Neutrophil (primary cell): ENCODE measurements at regions not wholly inside any gene's neighbourhood (a gene's known extent, or its start where the extent isn't known, plus 50 kb on each side); places are given as distances from the start of the nearest gene placed in this dataset.

Source experiments
- H3K27ac ChIP-seq: fragments of 200-600 bp; sonication (generic); 2 replicates; pipeline ENCODE4 v1.5.1; 2016; ENCODE audit warnings: mild to moderate bottlenecking, moderate library complexity
- H3K27me3 ChIP-seq: fragments of 200-600 bp; sonication (generic); 2 replicates; pipeline ENCODE4 v1.6.0; 2016; ENCODE audit warnings: mild to moderate bottlenecking
- H3K36me3 ChIP-seq: fragments of 200-600 bp; sonication (generic); 2 replicates; pipeline ENCODE4 v1.5.1; 2017
- H3K4me1 ChIP-seq, 2 experiments: fragments of 200-600 bp in 1 of 2; sonication (generic) in 1 of 2; 1 replicate in 1 of 2; 2 replicates in 1 of 2; pipeline versions ENCODE4 v1.5.1 to v1.6.1; 2013 to 2016; ENCODE audit warnings: low read depth in 1 of 2, low read length in 1 of 2, mild to moderate bottlenecking in 1 of 2, moderate library complexity in 1 of 2; ENCODE audit not compliant: control insufficient read depth in 1 of 2, insufficient read depth in 1 of 2
- H3K4me3 ChIP-seq, 2 experiments: fragments of 200-600 bp in 1 of 2; sonication (generic) in 1 of 2; 1 replicate in 1 of 2; 2 replicates in 1 of 2; pipeline ENCODE4 v1.5.1; 2013 to 2016; ENCODE audit warnings: low read depth in 1 of 2, low read length in 1 of 2, mild to moderate bottlenecking in 1 of 2, moderate library complexity in 1 of 2
- H3K9me3 ChIP-seq: fragments of 200-600 bp; sonication (generic); 2 replicates; pipeline ENCODE4 v1.5.1; 2016
- TF ChIP-seq, protein P1 (sequence below): fragments of 200-600 bp; sonication (generic); IDR thresholded peaks from 2 replicates; pipeline ENCODE4 v1.5.1; 2016; ENCODE audit warnings: antibody characterized with exemption

- Histone ChIP-seq H3K4me1 (no peaks in the 10 kb centered on the region), H3K36me3 (no peaks in the 10 kb centered on the region), H3K27ac (no peak overlapping the region), H3K4me3 (no peak overlapping the region), H3K9me3 (no peaks in the 10 kb centered on the region), H3K27me3 (no peaks in the 10 kb centered on the region)
- TF ChIP-seq, protein P1, sequence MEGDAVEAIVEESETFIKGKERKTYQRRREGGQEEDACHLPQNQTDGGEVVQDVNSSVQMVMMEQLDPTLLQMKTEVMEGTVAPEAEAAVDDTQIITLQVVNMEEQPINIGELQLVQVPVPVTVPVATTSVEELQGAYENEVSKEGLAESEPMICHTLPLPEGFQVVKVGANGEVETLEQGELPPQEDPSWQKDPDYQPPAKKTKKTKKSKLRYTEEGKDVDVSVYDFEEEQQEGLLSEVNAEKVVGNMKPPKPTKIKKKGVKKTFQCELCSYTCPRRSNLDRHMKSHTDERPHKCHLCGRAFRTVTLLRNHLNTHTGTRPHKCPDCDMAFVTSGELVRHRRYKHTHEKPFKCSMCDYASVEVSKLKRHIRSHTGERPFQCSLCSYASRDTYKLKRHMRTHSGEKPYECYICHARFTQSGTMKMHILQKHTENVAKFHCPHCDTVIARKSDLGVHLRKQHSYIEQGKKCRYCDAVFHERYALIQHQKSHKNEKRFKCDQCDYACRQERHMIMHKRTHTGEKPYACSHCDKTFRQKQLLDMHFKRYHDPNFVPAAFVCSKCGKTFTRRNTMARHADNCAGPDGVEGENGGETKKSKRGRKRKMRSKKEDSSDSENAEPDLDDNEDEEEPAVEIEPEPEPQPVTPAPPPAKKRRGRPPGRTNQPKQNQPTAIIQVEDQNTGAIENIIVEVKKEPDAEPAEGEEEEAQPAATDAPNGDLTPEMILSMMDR = no peak
Measured at GRCh38 chr3:116848248-116848829, 138.8 kb downstream of the TUSC7 start.

- Histone ChIP-seq H3K9me3 (no peaks in the 10 kb centered on the region), H3K27ac (no peak overlapping the region), H3K36me3 (no peaks in the 10 kb centered on the region), H3K27me3 (no peaks in the 10 kb centered on the region), H3K4me1 (no peaks in the 10 kb centered on the region), H3K4me3 (no peak overlapping the region)
- TF ChIP-seq, protein P1 = no peak
Measured at GRCh38 chr3:116849261-116849688, 139.7 kb downstream of the TUSC7 start.

GRCh38 chr3:116852803-116853202 is 143.2 kb downstream of the TUSC7 start:
- H3K36me3 ChIP-seq = no peaks in the 10 kb centered on the region
- H3K27me3 ChIP-seq = no peaks in the 10 kb centered on the region
- H3K9me3 ChIP-seq = no peaks in the 10 kb centered on the region
- H3K4me3 ChIP-seq = no peak overlapping the region
- TF ChIP-seq, protein P1 = no peak
- no peaks in the 10 kb centered on the region for H3K4me1 ChIP-seq
- H3K27ac ChIP-seq = no peak overlapping the region

DNA sequence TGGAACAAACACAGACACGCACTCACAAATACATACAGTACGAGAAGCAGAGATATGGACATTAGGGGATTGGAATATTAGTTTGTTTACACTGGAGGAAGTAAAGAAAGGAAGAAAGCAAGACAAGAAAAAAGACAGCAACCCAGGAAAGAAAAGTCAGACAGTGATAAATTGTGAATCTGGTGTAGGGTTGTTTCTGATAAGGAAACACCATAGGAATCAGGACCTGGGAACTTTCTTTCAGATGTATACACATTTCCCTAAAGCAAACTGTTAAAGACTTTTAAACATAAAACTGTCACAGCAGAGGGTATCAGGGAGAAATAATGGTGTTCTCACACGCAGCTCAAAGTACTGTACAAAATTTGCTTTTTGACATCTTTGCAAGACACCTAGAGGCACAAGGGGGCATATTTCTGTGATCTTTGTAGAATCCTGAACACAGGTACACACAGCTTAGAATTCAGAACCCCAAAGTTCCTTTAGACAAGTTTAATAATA is 153.7 kb downstream of the TUSC7 start:
- Histone ChIP-seq H3K4me3 (no peak overlapping the region), H3K27ac (no peak overlapping the region), H3K9me3 (no peaks in the 10 kb centered on the region), H3K4me1 (no peaks in the 10 kb centered on the region), H3K27me3 (peaks cover 8% of the 10 kb centered on the region), H3K36me3 (no peaks in the 10 kb centered on the region)
- TF ChIP-seq, protein P1 = no peak

- Histone ChIP-seq H3K4me1 (no peaks in the 10 kb centered on the region), H3K27ac (no peak overlapping the region), H3K27me3 (peaks cover 8% of the 10 kb centered on the region), H3K36me3 (no peaks in the 10 kb centered on the region), H3K4me3 (no peak overlapping the region), H3K9me3 (no peaks in the 10 kb centered on the region)
- TF ChIP-seq, protein P1 = no peak
Measured at GRCh38 chr3:116863822-116864589, 154.4 kb downstream of the TUSC7 start.
